Immature natural killer cell (primary cell): ENCODE measurements at regions not wholly inside any gene's neighbourhood (a gene's known extent, or its start where the extent isn't known, plus 50 kb on each side); places are given as distances from the start of the nearest gene placed in this dataset.

Experiments used
- DNase-seq, 3 donors: peaks; one replicate each; pipeline ENCODE4 v3.0.0; 2022; ENCODE audit warnings: mixed read lengths in 1 of 3
- H3K27ac Mint-ChIP-seq, 6 donors: one replicate each; pipeline ENCODE4 v1.8.0; 2020; ENCODE audit warnings: mixed read lengths in 6 of 6, mild to moderate bottlenecking in 5 of 6, inconsistent platforms in 4 of 6, moderate library complexity in 3 of 6
- H3K27me3 Mint-ChIP-seq, 3 donors: one replicate each; pipeline ENCODE4 v1.8.0; 2020 to 2021; ENCODE audit warnings: low read depth in 3 of 3, mild to moderate bottlenecking in 3 of 3, mixed read lengths in 3 of 3, moderate library complexity in 3 of 3, inconsistent platforms in 1 of 3
- H3K36me3 Mint-ChIP-seq, 3 donors: one replicate each; pipeline ENCODE4 v1.8.0; 2020; ENCODE audit warnings: mixed read lengths in 3 of 3, inconsistent platforms in 2 of 3, mild to moderate bottlenecking in 2 of 3
- H3K4me1 Mint-ChIP-seq, 2 donors: one replicate each; pipeline ENCODE4 v1.8.0; 2020; ENCODE audit warnings: inconsistent platforms in 2 of 2, mild to moderate bottlenecking in 2 of 2, mixed read lengths in 2 of 2, moderate library complexity in 1 of 2
- H3K4me3 Mint-ChIP-seq, 5 donors: one replicate each; pipeline ENCODE4 v1.8.0; 2020; ENCODE audit warnings: mild to moderate bottlenecking in 5 of 5, mixed read lengths in 5 of 5, inconsistent platforms in 3 of 5, moderate library complexity in 3 of 5
- H3K9me3 Mint-ChIP-seq, 6 donors: one replicate each; pipeline ENCODE4 v1.8.0; 2020; ENCODE audit warnings: mild to moderate bottlenecking in 6 of 6, mixed read lengths in 6 of 6, inconsistent platforms in 4 of 6, moderate library complexity in 3 of 6

- Mint-ChIP-seq H3K4me1 (peaks cover 35 to 45% of the 10 kb centered on the region in 2 donors), H3K9me3 (no peaks in the 10 kb centered on the region), H3K4me3 (peak overlapping the region; percentile 13 to 53 (median 46)), H3K36me3 (peaks cover 0 to 3% (median 0%) of the 10 kb centered on the region in 3 donors), H3K27ac (peak overlapping the region; percentile 0 to 83 (median 68)), H3K27me3 (peaks cover 1 to 3% (median 2%) of the 10 kb centered on the region in 3 donors)
- DNase-seq: peak; percentile 19 to 37 (median 31)
Observed at GRCh38 chr7:159246702-159247480, 102.2 kb upstream of the VIPR2 start.

GRCh38 chr7:159240962-159241361 lies 96.3 kb upstream of the VIPR2 start:
- no peak for DNase-seq
- Mint-ChIP-seq H3K4me1 (peaks cover 9 to 10% of the 10 kb centered on the region in 2 donors), H3K4me3 (no peak overlapping the region), H3K9me3 (peaks cover 0 to 2% (median 0%) of the 10 kb centered on the region in 6 donors), H3K27me3 (peaks cover 2 to 6% (median 4%) of the 10 kb centered on the region in 3 donors), H3K27ac (no peak overlapping the region), H3K36me3 (no peaks in the 10 kb centered on the region)

GRCh38 chr7:159239028-159239427 lies 94.4 kb upstream of the VIPR2 start:
- Mint-ChIP-seq H3K27me3 (peaks cover 3 to 5% (median 4%) of the 10 kb centered on the region in 3 donors), H3K36me3 (no peaks in the 10 kb centered on the region), H3K4me3 (no peak overlapping the region), H3K4me1 (peaks cover 9 to 10% of the 10 kb centered on the region in 2 donors), H3K27ac (peak overlapping the region in 1 of 6 donors; percentile 38), H3K9me3 (peaks cover 0 to 2% (median 0%) of the 10 kb centered on the region in 6 donors)
- DNase-seq: no peak

- no peaks in the 10 kb centered on the region for H3K36me3 Mint-ChIP-seq
- no peak for DNase-seq
- peaks cover 0 to 2% (median 0%) of the 10 kb centered on the region in 6 donors for H3K9me3 Mint-ChIP-seq
- peaks cover 8 to 12% of the 10 kb centered on the region in 2 donors for H3K4me1 Mint-ChIP-seq
- peaks cover 3 to 7% (median 5%) of the 10 kb centered on the region in 3 donors for H3K27me3 Mint-ChIP-seq
- no peak overlapping the region for H3K27ac Mint-ChIP-seq
- no peak overlapping the region for H3K4me3 Mint-ChIP-seq
Observed at GRCh38 chr7:159238541-159238940, 93.9 kb upstream of the VIPR2 start.

GRCh38 chr7:159237022-159237653 lies 92.5 kb upstream of the VIPR2 start:
- DNase-seq: no peak
- peaks cover 0 to 2% (median 0%) of the 10 kb centered on the region in 6 donors for H3K9me3 Mint-ChIP-seq
- peaks cover 5 to 7% (median 6%) of the 10 kb centered on the region in 3 donors for H3K27me3 Mint-ChIP-seq
- peaks cover 8 to 12% of the 10 kb centered on the region in 2 donors for H3K4me1 Mint-ChIP-seq
- H3K27ac Mint-ChIP-seq: peak overlapping the region in 2 of 6 donors; percentile 6 to 18
- no peak overlapping the region for H3K4me3 Mint-ChIP-seq
- no peaks in the 10 kb centered on the region for H3K36me3 Mint-ChIP-seq

- Mint-ChIP-seq H3K4me1 (peaks cover 8 to 12% of the 10 kb centered on the region in 2 donors), H3K9me3 (no peaks in the 10 kb centered on the region)
- DNase-seq: no peak
Observed at GRCh38 chr7:159231017-159231416, 86.3 kb upstream of the VIPR2 start.

GRCh38 chr7:159229683-159230475 lies 85.2 kb upstream of the VIPR2 start:
- Mint-ChIP-seq H3K27ac (peak overlapping the region in 3 of 6 donors; percentile 2 to 20 (median 5)), H3K9me3 (no peaks in the 10 kb centered on the region), H3K4me1 (peaks cover 8 to 11% of the 10 kb centered on the region in 2 donors), H3K4me3 (no peak overlapping the region), H3K27me3 (peaks cover 3 to 12% (median 5%) of the 10 kb centered on the region in 3 donors), H3K36me3 (no peaks in the 10 kb centered on the region)
- no peak for DNase-seq

More at GRCh38 chr7:159231017-159231416, 86.3 kb upstream of the VIPR2 start:
- Mint-ChIP-seq H3K27me3 (peaks cover 4 to 12% (median 5%) of the 10 kb centered on the region in 3 donors), H3K36me3 (no peaks in the 10 kb centered on the region), H3K27ac (no peak overlapping the region), H3K4me3 (no peak overlapping the region)

- H3K9me3 Mint-ChIP-seq: no peaks in the 10 kb centered on the region
- no peak overlapping the region for H3K4me3 Mint-ChIP-seq
- peaks cover 0 to 9% (median 6%) of the 10 kb centered on the region in 3 donors for H3K27me3 Mint-ChIP-seq
- H3K36me3 Mint-ChIP-seq: no peaks in the 10 kb centered on the region
- no peak overlapping the region for H3K27ac Mint-ChIP-seq
- DNase-seq: no peak
- H3K4me1 Mint-ChIP-seq: no peaks in the 10 kb centered on the region
Observed at GRCh38 chr7:159227433-159227832, 82.8 kb upstream of the VIPR2 start.

- Mint-ChIP-seq H3K27ac (peak overlapping the region in 2 of 6 donors; percentile 28 to 45), H3K36me3 (no peaks in the 10 kb centered on the region), H3K9me3 (no peaks in the 10 kb centered on the region), H3K4me1 (no peaks in the 10 kb centered on the region), H3K4me3 (no peak overlapping the region), H3K27me3 (peaks cover 0 to 6% (median 4%) of the 10 kb centered on the region in 3 donors)
- no peak for DNase-seq
Observed at GRCh38 chr7:159226011-159226702, 81.5 kb upstream of the VIPR2 start.

- Mint-ChIP-seq H3K4me3 (no peak overlapping the region), H3K4me1 (no peaks in the 10 kb centered on the region), H3K27me3 (peaks cover 0 to 7% (median 3%) of the 10 kb centered on the region in 3 donors), H3K9me3 (no peaks in the 10 kb centered on the region), H3K36me3 (no peaks in the 10 kb centered on the region), H3K27ac (no peak overlapping the region)
- no peak for DNase-seq
Observed at GRCh38 chr7:159218607-159219006, 73.9 kb upstream of the VIPR2 start.

GRCh38 chr7:159218170-159218569 lies 73.5 kb upstream of the VIPR2 start:
- Mint-ChIP-seq H3K36me3 (no peaks in the 10 kb centered on the region), H3K27me3 (peaks cover 0 to 7% (median 0%) of the 10 kb centered on the region in 3 donors), H3K4me1 (no peaks in the 10 kb centered on the region)

GRCh38 chr7:159215076-159215475 lies 70.4 kb upstream of the VIPR2 start:
- peaks cover 0 to 8% (median 0%) of the 10 kb centered on the region in 3 donors for H3K27me3 Mint-ChIP-seq
- H3K27ac Mint-ChIP-seq: no peak overlapping the region
- no peak for DNase-seq
- no peaks in the 10 kb centered on the region for H3K36me3 Mint-ChIP-seq
- peaks cover 0 to 6% of the 10 kb centered on the region in 2 donors for H3K4me1 Mint-ChIP-seq
- H3K4me3 Mint-ChIP-seq: no peak overlapping the region
- H3K9me3 Mint-ChIP-seq: no peaks in the 10 kb centered on the region

More at GRCh38 chr7:159218170-159218569, 73.5 kb upstream of the VIPR2 start:
- H3K9me3 Mint-ChIP-seq: no peaks in the 10 kb centered on the region
- DNase-seq: no peak
- no peak overlapping the region for H3K4me3 Mint-ChIP-seq
- H3K27ac Mint-ChIP-seq: peak overlapping the region in 2 of 6 donors; percentile 1 to 57

GRCh38 chr7:159213253-159213652 lies 68.6 kb upstream of the VIPR2 start:
- Mint-ChIP-seq H3K36me3 (no peaks in the 10 kb centered on the region), H3K4me1 (peaks cover 0 to 6% of the 10 kb centered on the region in 2 donors), H3K27ac (peak overlapping the region in 2 of 6 donors; percentile 74 to 86), H3K9me3 (no peaks in the 10 kb centered on the region), H3K27me3 (peaks cover 0 to 8% (median 0%) of the 10 kb centered on the region in 3 donors), H3K4me3 (no peak overlapping the region)
- DNase-seq: no peak
